HUES64 (cell line): ENCODE measurements at regions not wholly inside any gene's neighbourhood (a gene's known extent, or its start where the extent isn't known, plus 50 kb on each side); places are given as distances from the start of the nearest gene placed in this dataset.
"Not testable (repeated sequence)": the region's sequence is repeated elsewhere in the genome, so short reads cannot be mapped to it uniquely, and the experiment has no call there.

ENCODE experiments used
- H3K27ac ChIP-seq: 2 replicates; pipeline ENCODE4 v1.7.0; 2013; ENCODE audit warnings: low read depth, low read length, inconsistent platforms
- H3K27me3 ChIP-seq: 2 replicates; pipeline ENCODE4 v1.6.1; 2013; ENCODE audit warnings: mild to moderate bottlenecking, low read length; ENCODE audit not compliant: insufficient read depth
- H3K36me3 ChIP-seq: 2 replicates; pipeline ENCODE4 v1.6.1; 2013; ENCODE audit warnings: mild to moderate bottlenecking, low read length; ENCODE audit not compliant: insufficient read depth
- H3K4me1 ChIP-seq: 2 replicates; pipeline ENCODE4 v1.6.1; 2013; ENCODE audit warnings: mild to moderate bottlenecking, low read length, moderate library complexity; ENCODE audit not compliant: insufficient read depth
- H3K4me3 ChIP-seq: 2 replicates; pipeline ENCODE4 v1.5.1; 2013; ENCODE audit warnings: mild to moderate bottlenecking, low read length, moderate library complexity
- H3K9ac ChIP-seq: 2 replicates; pipeline ENCODE4 v1.6.1; 2013; ENCODE audit warnings: mild to moderate bottlenecking, low read depth, low read length
- H3K9me3 ChIP-seq: 2 replicates; pipeline ENCODE4 v1.6.1; 2013; ENCODE audit warnings: low read depth, low read length; ENCODE audit not compliant: insufficient read depth
- WGBS: fragments of 150-250, 120-280 bp; methylation state at CpG from one replicate; pipeline ENCODE4 v1.1.7; 2013; ENCODE audit warnings: missing lambda C conversion rate; 5-methylcytosine and 5-hydroxymethylcytosine counted together

DNA sequence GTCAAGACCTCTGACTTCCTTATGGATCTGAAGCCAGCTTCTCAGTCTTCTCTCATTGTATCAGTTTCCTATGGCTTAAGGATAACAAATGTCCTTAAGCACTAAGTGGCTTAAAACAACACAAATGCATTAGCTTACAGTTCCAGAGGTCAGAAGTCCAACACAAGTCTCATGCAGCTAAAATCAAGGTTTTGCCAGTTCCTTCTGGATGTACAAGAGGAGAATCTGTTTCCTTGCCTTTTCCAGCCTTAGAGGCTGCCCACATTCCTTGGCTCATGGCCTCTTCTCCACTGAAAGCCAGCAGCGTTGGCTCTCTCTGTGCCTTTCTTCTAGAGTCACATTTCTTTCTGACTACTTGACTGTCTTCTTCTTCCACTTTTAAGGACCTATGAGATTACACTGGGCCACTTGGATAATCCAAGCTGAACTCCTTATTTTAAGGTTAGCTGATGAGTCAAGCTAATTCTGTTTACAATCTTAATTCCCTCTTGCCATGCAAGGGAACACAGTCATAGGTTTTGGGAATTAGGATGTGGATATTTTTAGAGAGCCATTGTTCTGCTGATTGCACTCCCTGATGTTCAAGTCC is 179.0 kb downstream of the BCAS1 start:
- 86% methylated on average over 1 of the region's 1 CpG for WGBS
- H3K36me3 ChIP-seq: no peaks in the 10 kb centered on the region
- peaks cover 5% of the 10 kb centered on the region; the same call in 1 of the 2 replicates for H3K9me3 ChIP-seq
- H3K9ac ChIP-seq: no peak overlapping the region
- H3K27ac ChIP-seq: no peak overlapping the region
- H3K4me3 ChIP-seq: no peak overlapping the region
- no peaks in the 10 kb centered on the region for H3K27me3 ChIP-seq
- peaks cover 12% of the 10 kb centered on the region for H3K4me1 ChIP-seq

DNA sequence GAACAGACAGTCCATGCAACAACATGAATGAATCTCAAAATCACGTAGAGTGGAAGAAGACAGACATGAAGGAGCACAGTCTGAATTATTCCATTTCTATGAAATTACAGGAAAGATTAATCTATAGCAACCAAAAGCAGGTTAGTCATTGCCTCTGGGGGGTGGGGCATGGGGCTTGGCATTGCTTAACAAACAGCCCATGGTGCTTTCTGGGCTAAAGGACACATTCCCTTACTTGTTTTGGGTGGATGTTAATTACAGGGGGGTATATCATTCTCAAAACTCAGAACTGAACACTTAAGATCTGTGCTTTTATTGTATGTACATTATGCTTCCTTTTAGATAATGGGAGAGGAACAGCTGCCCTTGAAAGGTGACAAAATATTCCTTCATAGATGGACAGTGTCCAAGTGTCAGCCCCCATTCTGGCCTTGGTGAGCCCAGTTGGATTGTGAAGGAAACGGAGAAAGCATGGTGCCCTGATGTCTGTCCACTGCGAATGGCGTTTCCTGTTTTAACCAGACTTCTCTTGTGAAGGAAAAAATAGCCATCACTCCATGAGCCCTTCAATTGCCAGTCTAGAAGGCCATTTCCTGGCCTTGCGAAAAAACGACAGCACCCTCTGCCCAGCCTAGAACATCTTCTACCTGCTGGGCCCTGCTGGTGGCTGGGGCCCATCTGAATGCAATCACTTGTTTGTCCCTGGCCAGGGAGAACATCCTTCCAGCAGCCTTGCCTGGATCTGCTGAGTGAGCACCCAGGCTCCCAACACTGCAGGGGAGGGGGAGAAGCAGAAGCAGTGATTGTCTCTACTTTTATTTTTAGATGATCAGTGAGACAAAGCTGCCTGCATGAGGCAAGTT is 179.7 kb downstream of the BCAS1 start:
- no peak overlapping the region for H3K27ac ChIP-seq

DNA sequence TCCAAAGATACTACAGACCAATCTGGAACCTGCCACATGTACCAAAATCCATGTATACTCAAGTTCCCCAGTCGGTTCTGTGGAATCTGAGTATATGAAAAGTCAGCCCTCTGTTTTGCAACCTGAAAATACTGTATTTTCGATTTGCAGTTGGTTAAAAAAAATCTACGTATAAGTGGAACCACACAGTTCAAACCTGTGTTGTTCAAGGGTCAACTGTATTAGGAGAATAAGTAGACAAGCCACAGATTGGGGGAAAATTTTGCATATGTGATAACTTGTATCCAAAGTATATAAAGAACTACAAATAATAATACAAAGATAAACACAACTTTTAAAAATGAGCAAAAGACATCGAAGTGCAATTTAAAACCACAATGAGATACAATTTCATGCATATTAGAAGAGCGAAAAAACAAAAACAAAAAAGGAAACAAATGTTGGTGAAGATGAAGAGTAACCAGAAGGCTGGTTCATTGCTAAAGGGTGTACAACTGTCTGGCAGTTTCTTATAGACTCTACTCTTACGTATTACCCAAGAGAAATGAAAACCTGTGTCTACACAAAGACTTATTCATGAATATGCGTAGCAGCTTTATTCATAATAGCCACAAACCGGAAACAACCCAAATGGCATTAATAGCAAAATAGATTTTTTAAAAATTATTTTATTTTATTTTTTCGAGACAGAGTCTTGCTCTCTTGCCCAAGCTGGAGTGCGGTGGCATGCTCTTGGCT is 180.8 kb downstream of the BCAS1 start:
- no peak overlapping the region for H3K4me3 ChIP-seq
- H3K9me3 ChIP-seq: peaks cover 5% of the 10 kb centered on the region; the same call in 1 of the 2 replicates
- peaks cover 15% of the 10 kb centered on the region for H3K4me1 ChIP-seq
- WGBS: 96% methylated on average over 10 of the region's 10 CpGs
- no peak overlapping the region for H3K27ac ChIP-seq
- no peak overlapping the region for H3K9ac ChIP-seq
- no peaks in the 10 kb centered on the region for H3K36me3 ChIP-seq
- H3K27me3 ChIP-seq: no peaks in the 10 kb centered on the region

More for the DNA sequence above, 179.7 kb downstream of the BCAS1 start:
- no peaks in the 10 kb centered on the region for H3K27me3 ChIP-seq
- whole genome bisulfite sequencing: 94% methylated on average over 6 of the region's 6 CpGs
- H3K4me1 ChIP-seq: peaks cover 12% of the 10 kb centered on the region
- H3K9ac ChIP-seq: no peak overlapping the region
- H3K4me3 ChIP-seq: no peak overlapping the region
- H3K9me3 ChIP-seq: peaks cover 5% of the 10 kb centered on the region; the same call in 1 of the 2 replicates
- H3K36me3 ChIP-seq: no peaks in the 10 kb centered on the region

DNA sequence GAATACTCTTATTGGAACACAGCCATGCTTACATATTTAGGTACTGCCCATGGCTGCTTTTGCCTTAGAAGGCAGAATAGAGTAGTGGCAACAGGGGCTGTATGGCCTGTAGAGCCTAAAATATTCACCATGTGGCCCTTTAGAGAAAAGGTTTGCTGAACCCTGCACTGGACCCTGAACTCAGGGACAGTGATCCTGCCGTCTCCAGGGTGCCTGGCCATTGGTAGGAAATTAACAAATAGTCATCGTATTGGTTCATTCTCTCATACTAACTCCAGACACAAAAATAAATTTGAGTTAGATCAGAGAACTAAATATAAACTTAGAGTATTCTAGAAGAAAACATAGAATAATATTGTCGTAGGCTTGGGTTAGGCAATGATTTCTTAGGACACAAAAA is 181.4 kb downstream of the BCAS1 start:
- H3K9me3 ChIP-seq: peaks cover 5% of the 10 kb centered on the region; the same call in 1 of the 2 replicates
- peaks cover 20% of the 10 kb centered on the region for H3K4me1 ChIP-seq
- WGBS: 86% methylated on average over 1 of the region's 3 CpGs

DNA sequence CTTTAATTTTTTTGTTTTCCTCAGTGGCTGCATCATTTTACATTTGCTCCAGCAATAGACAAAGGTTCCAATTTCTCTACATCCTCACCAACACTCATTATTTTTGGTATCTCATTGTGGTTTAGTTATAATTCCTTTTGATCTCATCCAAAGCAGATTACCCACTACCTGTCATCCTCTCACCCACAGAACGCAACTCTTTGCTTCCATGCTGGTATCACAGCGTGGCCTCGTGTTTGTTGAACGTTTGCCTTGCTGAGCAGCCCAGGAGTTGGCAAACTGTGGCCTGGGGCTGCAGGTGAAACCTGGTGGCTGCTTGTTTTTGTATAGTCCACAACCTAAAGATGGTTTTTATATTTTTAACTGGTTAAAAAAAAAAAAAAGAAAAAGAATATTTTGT is 181.9 kb downstream of the BCAS1 start:
- no peaks in the 10 kb centered on the region for H3K27me3 ChIP-seq
- H3K36me3 ChIP-seq: no peaks in the 10 kb centered on the region
- H3K4me3 ChIP-seq: no peak overlapping the region
- no peak overlapping the region for H3K9ac ChIP-seq
- peaks cover 5% of the 10 kb centered on the region; the same call in 1 of the 2 replicates for H3K9me3 ChIP-seq
- H3K4me1 ChIP-seq: peaks cover 20% of the 10 kb centered on the region
- WGBS: 44% methylated on average over 4 of the region's 4 CpGs
- no peak overlapping the region for H3K27ac ChIP-seq

More for the DNA sequence above, 181.4 kb downstream of the BCAS1 start:
- no peak overlapping the region for H3K4me3 ChIP-seq
- no peaks in the 10 kb centered on the region for H3K27me3 ChIP-seq
- no peak overlapping the region for H3K9ac ChIP-seq
- no peak overlapping the region for H3K27ac ChIP-seq
- H3K36me3 ChIP-seq: no peaks in the 10 kb centered on the region

DNA sequence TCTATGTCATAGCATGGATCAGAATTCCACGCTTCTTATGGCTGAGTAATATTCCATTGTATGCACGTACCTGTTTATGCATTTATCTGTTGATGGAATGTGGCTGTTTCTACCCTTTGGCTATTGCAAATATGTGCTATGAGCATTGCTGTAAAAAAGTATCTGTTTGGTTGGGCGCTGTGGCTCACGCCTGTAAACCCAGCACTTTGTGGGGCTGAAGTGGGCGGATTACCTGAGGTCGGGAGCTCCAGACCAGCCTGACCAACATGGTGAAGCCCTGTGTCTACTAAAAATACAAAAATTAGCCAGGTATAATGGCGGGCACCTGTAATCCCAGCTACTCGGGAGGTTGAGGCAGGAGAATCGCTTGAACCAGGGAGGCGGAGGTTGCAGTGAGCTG is 182.4 kb downstream of the BCAS1 start:
- no peaks in the 10 kb centered on the region for H3K27me3 ChIP-seq
- no peak overlapping the region for H3K27ac ChIP-seq
- no peak overlapping the region for H3K4me3 ChIP-seq
- no peaks in the 10 kb centered on the region for H3K36me3 ChIP-seq
- no peak overlapping the region for H3K9ac ChIP-seq
- peaks cover 5% of the 10 kb centered on the region; the same call in 1 of the 2 replicates for H3K9me3 ChIP-seq
- WGBS: 95% methylated on average over 10 of the region's 10 CpGs
- H3K4me1 ChIP-seq: peaks cover 14% of the 10 kb centered on the region; the same call in 1 of the 2 replicates

DNA sequence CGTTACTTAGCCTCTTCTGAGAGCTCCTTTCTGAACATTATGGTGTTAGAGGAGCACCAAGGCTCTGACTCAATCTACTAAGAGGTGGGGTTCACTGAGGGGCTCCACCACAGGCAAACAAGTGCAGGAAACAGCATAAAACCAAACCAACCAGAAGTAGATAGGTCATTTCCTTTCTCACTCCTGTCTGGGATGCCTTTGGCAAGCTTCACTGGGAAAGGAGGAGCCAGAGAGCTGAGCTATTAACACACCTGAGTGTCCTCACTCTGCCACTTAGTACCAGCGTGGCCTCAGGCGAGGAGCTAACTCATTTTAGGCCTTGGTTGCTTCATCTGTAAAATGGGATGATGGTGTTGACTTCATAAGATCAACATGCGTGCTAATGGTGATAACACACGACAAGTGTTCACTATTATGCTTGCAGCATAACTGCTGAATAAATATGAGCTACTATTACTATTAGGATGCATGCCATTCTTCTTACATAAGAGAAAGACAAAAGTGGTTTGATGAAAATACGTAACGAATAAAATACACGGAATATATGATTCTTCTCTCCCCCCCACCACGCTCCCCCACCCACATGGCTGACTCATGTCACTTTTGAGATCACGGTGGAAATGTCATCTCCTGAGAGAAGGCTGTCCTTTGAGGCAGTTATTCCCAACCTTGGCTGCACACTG is 185.4 kb downstream of the BCAS1 start:
- Histone ChIP-seq H3K4me1 (peaks cover 11% of the 10 kb centered on the region; the same call in 1 of the 2 replicates), H3K27ac (no peak overlapping the region), H3K36me3 (no peaks in the 10 kb centered on the region), H3K9me3 (no peaks in the 10 kb centered on the region), H3K4me3 (no peak overlapping the region), H3K27me3 (no peaks in the 10 kb centered on the region), H3K9ac (no peak overlapping the region)
- WGBS: 81% methylated on average over 10 of the region's 10 CpGs

DNA sequence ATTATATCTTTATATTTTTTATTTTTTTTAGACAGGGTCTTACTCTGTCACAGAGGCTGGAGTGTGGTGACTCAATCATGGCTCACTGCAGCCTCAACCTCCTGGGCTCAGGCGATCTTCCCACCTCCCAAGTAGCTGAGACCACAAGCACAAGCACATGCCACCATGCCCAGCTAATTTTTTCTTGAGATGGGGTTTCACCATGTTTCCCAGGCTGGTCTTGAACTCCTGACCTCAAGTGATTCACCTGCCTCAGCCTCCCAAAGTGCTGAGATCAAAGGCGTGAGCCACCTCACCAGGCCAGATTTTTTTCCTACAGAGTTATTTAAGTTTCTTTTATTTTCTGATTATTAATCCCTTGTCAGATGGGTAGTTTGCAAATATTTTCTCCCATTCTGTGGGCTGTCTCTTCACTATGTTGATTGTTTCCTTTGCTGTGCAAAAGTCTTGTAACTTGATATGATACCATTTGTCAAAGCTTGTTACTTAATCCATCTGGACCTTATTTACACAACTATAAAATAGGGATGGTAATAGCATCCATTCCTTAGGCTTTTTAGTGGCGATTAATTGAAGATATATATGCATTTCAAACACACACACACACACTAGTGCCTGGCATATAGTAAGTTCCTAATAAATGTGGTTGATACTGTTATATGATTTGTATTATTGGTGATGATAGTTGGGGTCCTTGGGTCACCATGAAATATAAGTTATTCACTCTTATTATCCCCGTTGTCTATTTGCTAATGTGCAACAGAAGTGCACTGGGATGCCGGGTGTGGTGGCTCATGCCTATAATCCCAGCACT is 187.1 kb downstream of the BCAS1 start:
- no peaks in the 10 kb centered on the region for H3K9me3 ChIP-seq
- no peaks in the 10 kb centered on the region for H3K27me3 ChIP-seq
- peaks cover 11% of the 10 kb centered on the region; the same call in 1 of the 2 replicates for H3K4me1 ChIP-seq
- WGBS: 96% methylated on average over 4 of the region's 5 CpGs
- H3K4me3 ChIP-seq: no peak overlapping the region
- no peaks in the 10 kb centered on the region for H3K36me3 ChIP-seq
- no peak overlapping the region for H3K9ac ChIP-seq
- no peak overlapping the region for H3K27ac ChIP-seq

DNA sequence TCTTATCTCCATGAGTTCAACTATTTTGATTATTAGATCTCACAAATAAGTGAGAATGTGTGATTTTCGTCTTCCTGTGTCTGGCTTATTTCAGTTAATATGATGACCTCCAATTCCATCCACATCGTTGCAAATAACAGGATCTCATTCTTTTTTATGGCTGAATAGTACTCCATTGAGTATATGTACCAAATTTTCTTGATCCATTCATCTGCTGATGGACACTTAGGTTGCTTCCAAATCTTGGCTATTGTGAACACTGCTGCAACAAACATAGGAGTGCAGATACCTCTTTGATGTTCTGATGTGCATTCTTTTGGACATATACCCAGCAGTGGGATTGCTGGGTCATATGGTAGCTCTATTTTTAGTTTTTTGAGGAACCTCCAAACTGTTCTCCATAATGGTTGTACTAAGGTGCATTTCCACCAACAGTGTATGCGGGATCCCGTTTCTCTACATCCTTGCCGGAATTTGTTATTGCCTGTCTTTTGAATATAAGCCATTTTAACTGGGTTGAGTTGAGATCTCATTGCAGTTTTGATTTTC is 187.9 kb downstream of the BCAS1 start:
- peaks cover 11% of the 10 kb centered on the region; the same call in 1 of the 2 replicates for H3K4me1 ChIP-seq

DNA sequence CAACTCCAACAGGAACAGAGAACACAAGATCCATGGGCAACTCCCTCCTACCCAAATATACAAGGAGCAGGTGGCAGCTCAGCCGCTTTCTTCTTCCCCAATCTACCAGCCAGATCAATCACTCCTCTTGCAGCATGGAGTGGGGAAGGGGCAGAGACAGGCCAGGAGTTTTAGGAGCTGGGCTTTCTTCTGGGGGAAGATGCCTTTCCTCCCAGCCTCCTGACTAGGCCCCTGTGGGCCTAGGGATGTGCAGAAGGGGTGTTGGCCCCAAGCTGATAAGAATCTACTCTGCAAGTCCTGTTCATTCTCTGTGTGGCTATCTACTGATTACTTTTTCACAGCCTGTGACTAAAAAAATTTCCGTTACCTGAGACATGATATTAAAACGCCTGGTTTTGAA is 189.0 kb downstream of the BCAS1 start:
- Histone ChIP-seq H3K9ac (no peak overlapping the region), H3K36me3 (no peaks in the 10 kb centered on the region), H3K27ac (no peak overlapping the region), H3K27me3 (no peaks in the 10 kb centered on the region), H3K4me3 (no peak overlapping the region), H3K4me1 (peaks cover 7% of the 10 kb centered on the region; the same call in 1 of the 2 replicates), H3K9me3 (no peaks in the 10 kb centered on the region)
- WGBS: 93% methylated on average over 3 of the region's 3 CpGs

More for the DNA sequence above, 187.9 kb downstream of the BCAS1 start:
- H3K36me3 ChIP-seq, H3K4me3 ChIP-seq, H3K9me3 ChIP-seq, H3K9ac ChIP-seq, H3K27ac ChIP-seq, H3K27me3 ChIP-seq: not testable (repeated sequence)
- 98% methylated on average over 5 of the region's 5 CpGs for WGBS
